ENCODE measurements at regions not wholly inside any gene's neighbourhood (a gene's known extent, or its start where the extent isn't known, plus 50 kb on each side); places are given as distances from the start of the nearest gene placed in this dataset.

GRCh38 chr3:24058940-24059705, 114.0 kb downstream of the NR1D2 start:
- intact Hi-C loops (cut with micrococcal nuclease; ENCODE audit: unreplicated experiment), result no loop called here
- POLR2A ChIA-PET, result no interaction called here
- TF ChIP-seq POLR2AphosphoS5 (IDR thresholded peaks at IDR 0.05; ENCODE audit: low read depth, low read length) (no peak), SIN3A (IDR thresholded peaks at IDR 0.05; ENCODE audit: borderline replicate concordance, insufficient read depth, low read depth, low read length) (no peak), TCF7L2 (IDR thresholded peaks at IDR 0.05; ENCODE audit: low read depth, low read length) (no peak)
- TF ChIP-seq, protein P1, sequence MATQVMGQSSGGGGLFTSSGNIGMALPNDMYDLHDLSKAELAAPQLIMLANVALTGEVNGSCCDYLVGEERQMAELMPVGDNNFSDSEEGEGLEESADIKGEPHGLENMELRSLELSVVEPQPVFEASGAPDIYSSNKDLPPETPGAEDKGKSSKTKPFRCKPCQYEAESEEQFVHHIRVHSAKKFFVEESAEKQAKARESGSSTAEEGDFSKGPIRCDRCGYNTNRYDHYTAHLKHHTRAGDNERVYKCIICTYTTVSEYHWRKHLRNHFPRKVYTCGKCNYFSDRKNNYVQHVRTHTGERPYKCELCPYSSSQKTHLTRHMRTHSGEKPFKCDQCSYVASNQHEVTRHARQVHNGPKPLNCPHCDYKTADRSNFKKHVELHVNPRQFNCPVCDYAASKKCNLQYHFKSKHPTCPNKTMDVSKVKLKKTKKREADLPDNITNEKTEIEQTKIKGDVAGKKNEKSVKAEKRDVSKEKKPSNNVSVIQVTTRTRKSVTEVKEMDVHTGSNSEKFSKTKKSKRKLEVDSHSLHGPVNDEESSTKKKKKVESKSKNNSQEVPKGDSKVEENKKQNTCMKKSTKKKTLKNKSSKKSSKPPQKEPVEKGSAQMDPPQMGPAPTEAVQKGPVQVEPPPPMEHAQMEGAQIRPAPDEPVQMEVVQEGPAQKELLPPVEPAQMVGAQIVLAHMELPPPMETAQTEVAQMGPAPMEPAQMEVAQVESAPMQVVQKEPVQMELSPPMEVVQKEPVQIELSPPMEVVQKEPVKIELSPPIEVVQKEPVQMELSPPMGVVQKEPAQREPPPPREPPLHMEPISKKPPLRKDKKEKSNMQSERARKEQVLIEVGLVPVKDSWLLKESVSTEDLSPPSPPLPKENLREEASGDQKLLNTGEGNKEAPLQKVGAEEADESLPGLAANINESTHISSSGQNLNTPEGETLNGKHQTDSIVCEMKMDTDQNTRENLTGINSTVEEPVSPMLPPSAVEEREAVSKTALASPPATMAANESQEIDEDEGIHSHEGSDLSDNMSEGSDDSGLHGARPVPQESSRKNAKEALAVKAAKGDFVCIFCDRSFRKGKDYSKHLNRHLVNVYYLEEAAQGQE (IDR thresholded peaks at IDR 0.05; ENCODE audit: insufficient read depth in 1 of 2, low read depth in 2 of 2, low read length in 1 of 2), result no peak
- TF ChIP-seq, protein P2, sequence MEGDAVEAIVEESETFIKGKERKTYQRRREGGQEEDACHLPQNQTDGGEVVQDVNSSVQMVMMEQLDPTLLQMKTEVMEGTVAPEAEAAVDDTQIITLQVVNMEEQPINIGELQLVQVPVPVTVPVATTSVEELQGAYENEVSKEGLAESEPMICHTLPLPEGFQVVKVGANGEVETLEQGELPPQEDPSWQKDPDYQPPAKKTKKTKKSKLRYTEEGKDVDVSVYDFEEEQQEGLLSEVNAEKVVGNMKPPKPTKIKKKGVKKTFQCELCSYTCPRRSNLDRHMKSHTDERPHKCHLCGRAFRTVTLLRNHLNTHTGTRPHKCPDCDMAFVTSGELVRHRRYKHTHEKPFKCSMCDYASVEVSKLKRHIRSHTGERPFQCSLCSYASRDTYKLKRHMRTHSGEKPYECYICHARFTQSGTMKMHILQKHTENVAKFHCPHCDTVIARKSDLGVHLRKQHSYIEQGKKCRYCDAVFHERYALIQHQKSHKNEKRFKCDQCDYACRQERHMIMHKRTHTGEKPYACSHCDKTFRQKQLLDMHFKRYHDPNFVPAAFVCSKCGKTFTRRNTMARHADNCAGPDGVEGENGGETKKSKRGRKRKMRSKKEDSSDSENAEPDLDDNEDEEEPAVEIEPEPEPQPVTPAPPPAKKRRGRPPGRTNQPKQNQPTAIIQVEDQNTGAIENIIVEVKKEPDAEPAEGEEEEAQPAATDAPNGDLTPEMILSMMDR (IDR thresholded peaks at IDR 0.05), result no peak
- no peaks in the 10 kb centered on the region for H3K27me3 ChIP-seq (ENCODE audit: control insufficient read depth, insufficient read depth, low read length)
- CTCF ChIA-PET, result no interaction called here
- H3K4me3 ChIP-seq (ENCODE audit: low read depth in 2 of 2, low read length in 2 of 2), result no peak overlapping the region
- DNase-seq (ENCODE audit: low read depth, low spot score) (no peak), ATAC-seq (no peak)
- in situ Hi-C loops (cut with HindIII; ENCODE audit: low pct_unique_long_range_greater_than_20kb, low sequenced_read_pairs), result no loop called here
- no peaks in the 10 kb centered on the region for H3K4me1 ChIP-seq (ENCODE audit: control insufficient read depth, insufficient read depth, low read length)
- H3K9me3 ChIP-seq (ENCODE audit: control insufficient read depth, insufficient read depth, low read depth, low read length), result no peaks in the 10 kb centered on the region
- H3K36me3 ChIP-seq (ENCODE audit: control insufficient read depth, insufficient read depth, low read length), result no peaks in the 10 kb centered on the region
- no TSS peak for BruUV-seq (replicated peaks)
- H3K27ac ChIP-seq (ENCODE audit: low read length), result no peak overlapping the region

GRCh38 chr3:24060055-24060454, 115.0 kb downstream of the NR1D2 start:
- ATAC-seq (no peak), DNase-seq (ENCODE audit: low read depth, low spot score) (no peak)
- TF ChIP-seq, protein P2 (IDR thresholded peaks at IDR 0.05), result no peak
- TF ChIP-seq SIN3A (IDR thresholded peaks at IDR 0.05; ENCODE audit: borderline replicate concordance, insufficient read depth, low read depth, low read length), result no peak
- TF ChIP-seq TCF7L2 (IDR thresholded peaks at IDR 0.05; ENCODE audit: low read depth, low read length), result no peak
- TF ChIP-seq, protein P1 (IDR thresholded peaks at IDR 0.05; ENCODE audit: insufficient read depth in 1 of 2, low read depth in 2 of 2, low read length in 1 of 2), result no peak
- TF ChIP-seq POLR2AphosphoS5 (IDR thresholded peaks at IDR 0.05; ENCODE audit: low read depth, low read length), result no peak
- BruUV-seq (replicated peaks), result no TSS peak
- ChIA-PET POLR2A (no interaction called here), CTCF (no interaction called here)
- H3K4me1 ChIP-seq (ENCODE audit: control insufficient read depth, insufficient read depth, low read length), result no peaks in the 10 kb centered on the region
- in situ Hi-C loops (cut with HindIII; ENCODE audit: low pct_unique_long_range_greater_than_20kb, low sequenced_read_pairs), result no loop called here
- no peaks in the 10 kb centered on the region for H3K27me3 ChIP-seq (ENCODE audit: control insufficient read depth, insufficient read depth, low read length)
- intact Hi-C loops (cut with micrococcal nuclease; ENCODE audit: unreplicated experiment), result no loop called here
- H3K4me3 ChIP-seq (ENCODE audit: low read depth in 2 of 2, low read length in 2 of 2), result no peak overlapping the region
- H3K9me3 ChIP-seq (ENCODE audit: control insufficient read depth, insufficient read depth, low read depth, low read length), result no peaks in the 10 kb centered on the region
- H3K36me3 ChIP-seq (ENCODE audit: control insufficient read depth, insufficient read depth, low read length), result no peaks in the 10 kb centered on the region
- no peak overlapping the region for H3K27ac ChIP-seq (ENCODE audit: low read length)
